Gastroesophageal sphincter (tissue), 4 donors: ENCODE measurements at regions not wholly inside any gene's neighbourhood (a gene's known extent, or its start where the extent isn't known, plus 50 kb on each side); places are given as distances from the start of the nearest gene placed in this dataset.

Experiments
- ATAC-seq: fragments of 150-250 bp; one replicate; pipeline ENCODE4 v1.9.1; 2016; ENCODE audit warnings: mild to moderate bottlenecking, moderate library complexity
- H3K27ac ChIP-seq, 4 donors: fragments of 200-600 bp; sonication (generic) in 3 of 4; 1 replicate in 3 of 4; 2 replicates in 1 of 4; pipeline ENCODE4 v1.5.1; 2016 to 2019
- H3K27me3 ChIP-seq: fragments of 200-600 bp; sonication (generic); one replicate; pipeline ENCODE4 v1.5.1; 2019
- H3K36me3 ChIP-seq, 2 donors: fragments of 200-600 bp; sonication (generic); one replicate each; pipeline ENCODE4 v1.5.1; 2019; ENCODE audit warnings: control low read depth in 1 of 2
- H3K4me1 ChIP-seq, 3 donors: fragments of 200-600 bp; sonication (generic); 1 replicate in 2 of 3; 2 replicates in 1 of 3; pipeline ENCODE4 v1.5.1; 2016 to 2019; ENCODE audit warnings: control low read depth in 2 of 3
- H3K4me3 ChIP-seq, 2 donors: fragments of 200-600 bp; sonication (generic); one replicate each; pipeline ENCODE4 v1.5.1; 2019; ENCODE audit warnings: mild to moderate bottlenecking in 1 of 2, moderate library complexity in 1 of 2
- H3K9me3 ChIP-seq, 3 donors: fragments of 200-600 bp; sonication (generic); one replicate each; pipeline ENCODE4 v1.5.1; 2017 to 2019; ENCODE audit warnings: control low read depth in 2 of 3
- CTCF ChIP-seq, 4 experiments: fragments of 200-600 bp in 2 of 4; fragments of 450-650 bp in 2 of 4; sonication (generic) in 1 of 4; IDR thresholded peaks; one replicate each; pipeline ENCODE4 v1.5.1; 2017 to 2019; ENCODE audit warnings: antibody characterized with exemption in 4 of 4, mild to moderate bottlenecking in 2 of 4, moderate library complexity in 2 of 4
- EP300 ChIP-seq: sonication (generic); formaldehyde crosslinking; IDR thresholded peaks from one replicate; pipeline ENCODE4 v1.6.1; 2017; ENCODE audit warnings: antibody characterized with exemption, mild to moderate bottlenecking
- POLR2A ChIP-seq, 2 donors: fragments of 450-650 bp; IDR thresholded peaks; one replicate each; pipeline ENCODE4 v1.6.1; 2017; ENCODE audit warnings: antibody characterized with exemption in 2 of 2, mild to moderate bottlenecking in 2 of 2, moderate library complexity in 1 of 2
- POLR2AphosphoS5 ChIP-seq: sonication (generic); formaldehyde crosslinking; IDR thresholded peaks from one replicate; pipeline ENCODE4 v1.6.1; 2017; ENCODE audit warnings: antibody characterized with exemption
- WGBS, 2 donors: methylation state at CpG; one replicate each; pipeline ENCODE4 v1.1.5; 2018; ENCODE audit warnings: low coverage in 1 of 2; 5-methylcytosine and 5-hydroxymethylcytosine counted together

GRCh38 chr11:81647374-81647773 is 1086.3 kb downstream of the FAM181B start:
- no peak for ATAC-seq
- H3K27me3 ChIP-seq, result peaks cover 9% of the 10 kb centered on the region
- 47 to 49% methylated on average over 3 of the region's 3 CpGs for WGBS, 2 donors
- no peak overlapping the region for H3K27ac ChIP-seq
- H3K36me3 ChIP-seq, result no peaks in the 10 kb centered on the region
- H3K4me1 ChIP-seq, result no peaks in the 10 kb centered on the region
- TF ChIP-seq POLR2A (IDR thresholded peaks at IDR 0.05), result no peak
- no peak for TF ChIP-seq CTCF (IDR thresholded peaks at IDR 0.05)
- TF ChIP-seq EP300, result no peak
- no peak for TF ChIP-seq POLR2AphosphoS5
- H3K4me3 ChIP-seq, result no peak overlapping the region
- H3K9me3 ChIP-seq, result no peaks in the 10 kb centered on the region

GRCh38 chr11:81644239-81644840 is 1089.3 kb downstream of the FAM181B start:
- WGBS, 2 donors, result 59 to 60% methylated on average over 1 of the region's 1 CpG
- Histone ChIP-seq H3K4me3 (no peak overlapping the region), H3K27ac (no peak overlapping the region), H3K36me3 (no peaks in the 10 kb centered on the region), H3K4me1 (no peaks in the 10 kb centered on the region), H3K9me3 (no peaks in the 10 kb centered on the region), H3K27me3 (peaks cover 9% of the 10 kb centered on the region)
- no peak for ATAC-seq
- TF ChIP-seq POLR2AphosphoS5 (no peak), EP300 (no peak), POLR2A (IDR thresholded peaks at IDR 0.05) (no peak), CTCF (IDR thresholded peaks at IDR 0.05) (peak; percentile 10 to 48 (median 38))

GRCh38 chr11:81634483-81634882 is 1099.2 kb downstream of the FAM181B start:
- ATAC-seq, result no peak
- TF ChIP-seq POLR2A (IDR thresholded peaks at IDR 0.05), result no peak
- TF ChIP-seq POLR2AphosphoS5, result no peak
- TF ChIP-seq CTCF (IDR thresholded peaks at IDR 0.05), result no peak
- TF ChIP-seq EP300, result no peak
- no peaks in the 10 kb centered on the region for H3K36me3 ChIP-seq
- H3K27ac ChIP-seq, result no peak overlapping the region
- no peaks in the 10 kb centered on the region for H3K4me1 ChIP-seq
- H3K9me3 ChIP-seq, result no peaks in the 10 kb centered on the region
- H3K27me3 ChIP-seq, result no peaks in the 10 kb centered on the region
- H3K4me3 ChIP-seq, result no peak overlapping the region
- 92 to 100% methylated on average over 4 to 6 of the region's 7 CpGs for WGBS, 2 donors

GRCh38 chr11:81602508-81602907 is 1131.2 kb downstream of the FAM181B start:
- H3K27ac ChIP-seq, result no peak overlapping the region
- no peak overlapping the region for H3K4me3 ChIP-seq
- 27 to 43% methylated on average over 1 of the region's 1 CpG for WGBS, 2 donors
- no peaks in the 10 kb centered on the region for H3K27me3 ChIP-seq
- ATAC-seq, result no peak
- H3K9me3 ChIP-seq, result no peaks in the 10 kb centered on the region
- H3K36me3 ChIP-seq, result no peaks in the 10 kb centered on the region
- TF ChIP-seq CTCF (IDR thresholded peaks at IDR 0.05) (no peak), EP300 (no peak), POLR2AphosphoS5 (no peak)
- H3K4me1 ChIP-seq, result no peaks in the 10 kb centered on the region

GRCh38 chr11:81596704-81597103 is 1137.0 kb downstream of the FAM181B start:
- no peaks in the 10 kb centered on the region for H3K9me3 ChIP-seq
- 37 to 53% methylated on average over 2 of the region's 2 CpGs for WGBS, 2 donors

More at GRCh38 chr11:81596704-81597103, 1137.0 kb downstream of the FAM181B start:
- Histone ChIP-seq H3K4me3 (no peak overlapping the region), H3K27me3 (no peaks in the 10 kb centered on the region), H3K27ac (no peak overlapping the region), H3K36me3 (no peaks in the 10 kb centered on the region), H3K4me1 (no peaks in the 10 kb centered on the region)
- no peak for ATAC-seq
- TF ChIP-seq POLR2A (IDR thresholded peaks at IDR 0.05) (no peak), EP300 (no peak), POLR2AphosphoS5 (no peak), CTCF (IDR thresholded peaks at IDR 0.05) (no peak)
